Peyer's patch (tissue), 4 donors: ENCODE measurements at regions not wholly inside any gene's neighbourhood (a gene's known extent, or its start where the extent isn't known, plus 50 kb on each side); places are given as distances from the start of the nearest gene placed in this dataset.

Experiments used
- CTCF ChIP-seq, 6 experiments: fragments of 450-650 bp in 4 of 6; fragments of 200-600 bp in 2 of 6; sonication (generic) in 1 of 6; IDR thresholded peaks; one replicate each; pipeline ENCODE4 v1.5.1; 2017 to 2019; ENCODE audit warnings: antibody characterized with exemption in 6 of 6, mild to moderate bottlenecking in 3 of 6, moderate library complexity in 1 of 6
- POLR2A ChIP-seq, 2 donors: fragments of 450-650 bp; IDR thresholded peaks; one replicate each; pipeline ENCODE4 v1.5.1; 2017; ENCODE audit warnings: antibody characterized with exemption in 2 of 2, mild to moderate bottlenecking in 2 of 2, moderate library complexity in 2 of 2

GRCh38 chr15:61697796-61698195, 362.5 kb downstream of the VPS13C start:
- TF ChIP-seq CTCF (IDR thresholded peaks at IDR 0.05) = no peak
- TF ChIP-seq POLR2A (IDR thresholded peaks at IDR 0.05) = no peak
